ENCODE measurements at regions not wholly inside any gene's neighbourhood (a gene's known extent, or its start where the extent isn't known, plus 50 kb on each side); places are given as distances from the start of the nearest gene placed in this dataset.

DNA sequence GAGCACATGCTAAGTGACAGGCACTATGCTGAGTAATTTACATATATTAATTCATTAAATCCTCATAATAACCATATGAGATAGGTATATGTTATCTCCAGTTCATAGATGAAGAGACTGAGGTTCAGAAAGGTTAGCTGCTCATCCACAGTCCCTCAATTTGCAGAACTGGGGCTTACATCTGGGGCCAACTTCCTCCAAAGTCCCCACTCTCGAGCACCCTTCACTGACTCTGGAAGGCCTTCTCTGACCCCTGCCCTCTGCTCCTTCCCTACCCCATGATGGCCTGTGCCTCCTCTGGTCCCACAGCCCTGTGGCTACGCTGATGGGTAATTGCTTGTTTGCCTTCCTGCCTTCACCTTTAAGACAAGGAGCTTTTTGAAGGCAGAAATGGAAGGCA is 71.6 kb downstream of the C5orf15 start:
- Histone ChIP-seq H3K4me1 (ENCODE audit: control extremely low read depth in 1 of 4, control insufficient read depth in 4 of 4, insufficient read depth in 4 of 4, low read length in 3 of 4) (no peaks in the 10 kb centered on the region), H3K27ac (ENCODE audit: insufficient read depth in 1 of 2, low read depth in 1 of 2, low read length in 2 of 2, poor library complexity in 1 of 2, severe bottlenecking in 2 of 2) (no peak overlapping the region), H3K36me3 (ENCODE audit: control insufficient read depth in 4 of 4, insufficient read depth in 4 of 4, low read length in 3 of 4) (no peaks in the 10 kb centered on the region), H3K9me3 (ENCODE audit: control extremely low read depth in 1 of 5, control insufficient read depth in 4 of 5, insufficient read depth in 2 of 5, low read depth in 1 of 5, low read length in 4 of 5) (no peaks in the 10 kb centered on the region), H3K27me3 (replicated peaks in 2 of 5; ENCODE audit: control insufficient read depth in 4 of 5, insufficient read depth in 5 of 5, low read length in 4 of 5) (peaks cover 0 to 2% (median 0%) of the 10 kb centered on the region in 5 experiments), H3K4me3 (ENCODE audit: control insufficient read depth in 1 of 7, extremely low read depth in 1 of 7, insufficient read depth in 4 of 7, low read depth in 2 of 7, low read length in 6 of 7) (no peak overlapping the region)
- ChIA-PET POLR2A (no interaction called here), CTCF (no interaction called here)
- 96% methylated on average over 2 of the region's 2 CpGs for WGBS (ENCODE audit: insufficient coverage)
- DNase-seq = no peak

DNA sequence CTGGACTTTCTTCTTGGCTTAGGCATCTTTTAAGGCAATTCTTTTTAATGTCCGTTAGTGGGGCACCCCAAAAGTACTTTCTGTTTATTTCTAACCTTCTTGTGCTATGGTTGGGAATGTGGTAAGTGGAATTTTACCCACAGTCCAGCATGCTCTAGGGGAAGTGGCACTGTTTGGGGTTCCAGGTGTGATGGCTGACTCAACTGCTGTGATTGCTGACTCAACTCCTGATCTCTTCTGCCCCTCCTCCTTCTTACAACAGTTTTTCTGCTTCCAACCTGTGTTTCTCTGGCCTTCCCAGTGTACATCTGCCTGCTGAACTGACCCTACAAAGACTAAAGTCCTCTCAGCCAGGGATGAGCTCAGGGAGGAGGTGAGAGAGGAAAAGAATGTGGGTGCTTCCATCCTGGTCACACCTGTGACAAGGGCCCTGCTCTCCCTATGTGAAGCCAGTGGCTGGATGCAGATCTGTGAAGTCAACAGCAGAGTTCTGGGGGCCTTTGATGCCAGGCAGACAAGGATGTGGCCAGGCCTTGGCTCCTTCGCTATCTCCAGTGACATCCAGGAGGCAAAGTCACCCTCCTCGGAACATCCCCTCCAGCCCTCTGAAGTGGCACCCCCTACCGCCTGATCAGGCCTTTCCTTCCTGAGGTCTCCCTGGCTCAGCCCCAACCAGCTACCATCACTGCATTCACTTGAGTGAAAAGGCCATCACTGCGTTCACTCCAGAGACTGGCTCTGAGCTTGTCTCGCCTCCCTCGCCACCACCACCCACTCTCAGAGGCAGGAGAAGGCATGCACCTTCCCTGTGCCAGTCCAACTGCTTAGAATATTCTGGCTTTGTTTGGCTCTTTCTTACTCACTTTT is 72.2 kb downstream of the C5orf15 start:
- CTCF ChIA-PET = no interaction called here
- WGBS (ENCODE audit: insufficient coverage) = 100% methylated on average over 6 of the region's 7 CpGs
- H3K4me1 ChIP-seq (ENCODE audit: control extremely low read depth in 1 of 4, control insufficient read depth in 4 of 4, insufficient read depth in 4 of 4, low read length in 3 of 4) = no peaks in the 10 kb centered on the region
- no peak overlapping the region for H3K27ac ChIP-seq (ENCODE audit: insufficient read depth in 1 of 2, low read depth in 1 of 2, low read length in 2 of 2, poor library complexity in 1 of 2, severe bottlenecking in 2 of 2)
- H3K9me3 ChIP-seq (ENCODE audit: control extremely low read depth in 1 of 5, control insufficient read depth in 4 of 5, insufficient read depth in 2 of 5, low read depth in 1 of 5, low read length in 4 of 5) = no peaks in the 10 kb centered on the region
- H3K27me3 ChIP-seq (replicated peaks in 2 of 5; ENCODE audit: control insufficient read depth in 4 of 5, insufficient read depth in 5 of 5, low read length in 4 of 5) = peaks cover 0 to 2% (median 0%) of the 10 kb centered on the region in 5 experiments
- H3K4me3 ChIP-seq (ENCODE audit: control insufficient read depth in 1 of 7, extremely low read depth in 1 of 7, insufficient read depth in 4 of 7, low read depth in 2 of 7, low read length in 6 of 7) = no peak overlapping the region
- no peaks in the 10 kb centered on the region for H3K36me3 ChIP-seq (ENCODE audit: control insufficient read depth in 4 of 4, insufficient read depth in 4 of 4, low read length in 3 of 4)
- POLR2A ChIA-PET = no interaction called here
- no peak for DNase-seq

DNA sequence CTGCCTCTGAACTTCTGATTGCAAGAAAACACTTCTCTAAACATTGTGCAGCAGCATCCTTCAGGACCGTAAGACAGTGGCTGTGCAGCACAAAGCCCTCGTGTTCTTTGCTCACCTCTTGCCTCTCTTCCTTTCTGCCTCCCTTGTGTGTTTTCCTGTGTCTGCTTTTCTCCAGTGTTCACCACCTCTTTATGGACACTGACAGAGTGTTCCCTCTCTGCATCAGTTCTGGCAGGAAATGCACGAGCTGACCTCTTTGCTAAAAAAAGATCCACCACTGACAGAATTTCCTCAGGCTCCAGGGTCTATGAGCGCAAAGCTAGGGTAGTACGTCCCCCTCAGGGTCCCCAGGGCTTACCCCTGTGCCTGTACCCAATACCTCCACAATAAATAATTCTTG is 74.3 kb downstream of the C5orf15 start:
- peaks cover 0 to 4% (median 0%) of the 10 kb centered on the region in 5 experiments for H3K27me3 ChIP-seq (replicated peaks in 2 of 5; ENCODE audit: control insufficient read depth in 4 of 5, insufficient read depth in 5 of 5, low read length in 4 of 5)
- no peaks in the 10 kb centered on the region for H3K36me3 ChIP-seq (ENCODE audit: control insufficient read depth in 4 of 4, insufficient read depth in 4 of 4, low read length in 3 of 4)
- ChIA-PET POLR2A (no interaction called here), CTCF (interaction anchor here (1.5 to 2.4 kb wide), 2 partner anchors 9 to 11 kb away, joined by 3 to 7 read pairs; no protein-coding TSS in a partner anchor)
- 44% methylated on average over 3 of the region's 5 CpGs for WGBS (ENCODE audit: insufficient coverage)
- DNase-seq = no peak
- H3K27ac ChIP-seq (ENCODE audit: insufficient read depth in 1 of 2, low read depth in 1 of 2, low read length in 2 of 2, poor library complexity in 1 of 2, severe bottlenecking in 2 of 2) = no peak overlapping the region
- H3K9me3 ChIP-seq (ENCODE audit: control extremely low read depth in 1 of 5, control insufficient read depth in 4 of 5, insufficient read depth in 2 of 5, low read depth in 1 of 5, low read length in 4 of 5) = no peaks in the 10 kb centered on the region
- no peaks in the 10 kb centered on the region for H3K4me1 ChIP-seq (ENCODE audit: control extremely low read depth in 1 of 4, control insufficient read depth in 4 of 4, insufficient read depth in 4 of 4, low read length in 3 of 4)
- H3K4me3 ChIP-seq (ENCODE audit: control insufficient read depth in 1 of 7, extremely low read depth in 1 of 7, insufficient read depth in 4 of 7, low read depth in 2 of 7, low read length in 6 of 7) = no peak overlapping the region

DNA sequence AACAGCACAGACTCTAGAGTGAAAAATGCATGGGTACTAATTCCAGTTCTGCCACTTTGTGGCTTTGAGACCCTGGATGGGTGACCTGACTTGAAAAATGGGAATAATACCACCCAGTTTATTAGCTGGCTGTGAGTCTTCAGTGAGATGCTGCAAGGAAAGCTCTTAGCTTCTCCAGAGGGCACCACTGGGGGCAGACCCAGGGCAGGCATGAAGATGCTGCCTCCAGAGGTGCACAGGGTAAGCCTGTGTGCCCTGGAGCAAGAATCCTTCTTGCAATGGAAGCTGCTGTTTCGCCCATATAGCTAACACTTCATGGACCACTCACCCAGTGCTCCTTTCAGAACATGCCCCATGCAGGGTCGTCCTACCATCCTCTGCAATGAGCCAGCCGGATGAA is 75.7 kb downstream of the C5orf15 start:
- no peak for DNase-seq
- no peaks in the 10 kb centered on the region for H3K36me3 ChIP-seq (ENCODE audit: control insufficient read depth in 4 of 4, insufficient read depth in 4 of 4, low read length in 3 of 4)
- H3K9me3 ChIP-seq (ENCODE audit: control extremely low read depth in 1 of 5, control insufficient read depth in 4 of 5, insufficient read depth in 2 of 5, low read depth in 1 of 5, low read length in 4 of 5) = no peaks in the 10 kb centered on the region
- POLR2A ChIA-PET = no interaction called here
- WGBS (ENCODE audit: insufficient coverage) = 100% methylated on average over 3 of the region's 3 CpGs
- CTCF ChIA-PET = interaction anchor here (1.2 to 2.4 kb wide), 2 partner anchors 9 to 14 kb away, joined by 3 to 7 read pairs; no protein-coding TSS in a partner anchor
- peaks cover 0 to 4% (median 0%) of the 10 kb centered on the region in 5 experiments for H3K27me3 ChIP-seq (replicated peaks in 2 of 5; ENCODE audit: control insufficient read depth in 4 of 5, insufficient read depth in 5 of 5, low read length in 4 of 5)
- no peak overlapping the region for H3K4me3 ChIP-seq (ENCODE audit: control insufficient read depth in 1 of 7, extremely low read depth in 1 of 7, insufficient read depth in 4 of 7, low read depth in 2 of 7, low read length in 6 of 7)
- no peaks in the 10 kb centered on the region for H3K4me1 ChIP-seq (ENCODE audit: control extremely low read depth in 1 of 4, control insufficient read depth in 4 of 4, insufficient read depth in 4 of 4, low read length in 3 of 4)
- no peak overlapping the region for H3K27ac ChIP-seq (ENCODE audit: insufficient read depth in 1 of 2, low read depth in 1 of 2, low read length in 2 of 2, poor library complexity in 1 of 2, severe bottlenecking in 2 of 2)

DNA sequence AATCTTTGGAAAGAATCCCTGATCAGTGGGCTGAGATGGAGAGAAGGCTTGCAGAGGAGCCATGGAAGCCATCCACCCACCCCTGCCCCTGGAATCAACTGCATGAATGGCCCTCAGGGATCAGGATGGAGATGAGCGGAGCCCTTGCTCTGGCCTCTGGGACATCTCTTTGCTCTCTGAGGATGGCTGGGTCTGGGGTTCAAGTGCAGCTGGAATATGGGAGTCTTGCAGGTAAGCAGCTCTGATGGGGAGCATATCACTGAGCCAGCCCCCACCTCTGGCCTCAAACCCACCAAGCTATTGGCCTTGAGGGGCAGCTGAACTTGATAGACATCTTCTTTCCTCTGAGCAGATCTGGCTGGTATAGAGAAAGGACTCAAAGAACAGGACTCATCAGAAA is 76.1 kb downstream of the C5orf15 start:
- H3K27me3 ChIP-seq (replicated peaks in 2 of 5; ENCODE audit: control insufficient read depth in 4 of 5, insufficient read depth in 5 of 5, low read length in 4 of 5) = peaks cover 0 to 4% (median 0%) of the 10 kb centered on the region in 5 experiments
- ChIA-PET POLR2A (no interaction called here), CTCF (interaction anchor here (1.2 to 2.4 kb wide), 2 partner anchors 9 to 14 kb away, joined by 3 to 7 read pairs; no protein-coding TSS in a partner anchor)
- H3K4me1 ChIP-seq (ENCODE audit: control extremely low read depth in 1 of 4, control insufficient read depth in 4 of 4, insufficient read depth in 4 of 4, low read length in 3 of 4) = no peaks in the 10 kb centered on the region
- no peak overlapping the region for H3K27ac ChIP-seq (ENCODE audit: insufficient read depth in 1 of 2, low read depth in 1 of 2, low read length in 2 of 2, poor library complexity in 1 of 2, severe bottlenecking in 2 of 2)
- no peak overlapping the region for H3K4me3 ChIP-seq (ENCODE audit: control insufficient read depth in 1 of 7, extremely low read depth in 1 of 7, insufficient read depth in 4 of 7, low read depth in 2 of 7, low read length in 6 of 7)
- H3K9me3 ChIP-seq (ENCODE audit: control extremely low read depth in 1 of 5, control insufficient read depth in 4 of 5, insufficient read depth in 2 of 5, low read depth in 1 of 5, low read length in 4 of 5) = no peaks in the 10 kb centered on the region
- H3K36me3 ChIP-seq (ENCODE audit: control insufficient read depth in 4 of 4, insufficient read depth in 4 of 4, low read length in 3 of 4) = no peaks in the 10 kb centered on the region
- no peak for DNase-seq
- no CpG with 5 or more reads among the region's 1 CpG for WGBS (ENCODE audit: insufficient coverage)

DNA sequence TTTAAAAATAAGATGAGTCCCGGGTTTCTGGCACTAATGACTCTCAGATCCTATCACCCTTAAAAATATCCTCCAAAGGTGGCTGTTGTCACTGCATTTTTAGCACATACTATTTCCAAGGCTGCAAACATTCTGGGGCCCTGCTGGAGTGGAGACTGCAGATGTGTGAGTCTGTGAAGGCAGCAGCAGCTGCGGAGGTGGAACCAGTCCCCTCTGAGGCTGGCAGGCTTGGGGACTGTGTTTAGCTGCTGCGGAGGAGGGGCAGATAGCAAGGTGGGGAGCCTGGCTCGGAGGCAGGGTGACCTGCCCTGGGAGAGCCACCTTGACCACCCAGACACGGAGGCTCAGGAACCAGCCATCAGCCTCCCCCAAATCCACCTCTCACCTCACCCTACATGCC is 77.0 kb downstream of the C5orf15 start:
- ChIA-PET CTCF (interaction anchor here (1.3 kb wide), 1 partner anchor 13 kb away, joined by 5 read pairs; no protein-coding TSS in a partner anchor), POLR2A (no interaction called here)
- no peak overlapping the region for H3K27ac ChIP-seq (ENCODE audit: insufficient read depth in 1 of 2, low read depth in 1 of 2, low read length in 2 of 2, poor library complexity in 1 of 2, severe bottlenecking in 2 of 2)
- H3K36me3 ChIP-seq (ENCODE audit: control insufficient read depth in 4 of 4, insufficient read depth in 4 of 4, low read length in 3 of 4) = no peaks in the 10 kb centered on the region
- peaks cover 0 to 4% (median 0%) of the 10 kb centered on the region in 5 experiments for H3K27me3 ChIP-seq (replicated peaks in 2 of 5; ENCODE audit: control insufficient read depth in 4 of 5, insufficient read depth in 5 of 5, low read length in 4 of 5)
- no peak for DNase-seq
- no peaks in the 10 kb centered on the region for H3K4me1 ChIP-seq (ENCODE audit: control extremely low read depth in 1 of 4, control insufficient read depth in 4 of 4, insufficient read depth in 4 of 4, low read length in 3 of 4)
- WGBS (ENCODE audit: insufficient coverage) = 88% methylated on average over 3 of the region's 5 CpGs
- no peaks in the 10 kb centered on the region for H3K9me3 ChIP-seq (ENCODE audit: control extremely low read depth in 1 of 5, control insufficient read depth in 4 of 5, insufficient read depth in 2 of 5, low read depth in 1 of 5, low read length in 4 of 5)
- no peak overlapping the region for H3K4me3 ChIP-seq (ENCODE audit: control insufficient read depth in 1 of 7, extremely low read depth in 1 of 7, insufficient read depth in 4 of 7, low read depth in 2 of 7, low read length in 6 of 7)

DNA sequence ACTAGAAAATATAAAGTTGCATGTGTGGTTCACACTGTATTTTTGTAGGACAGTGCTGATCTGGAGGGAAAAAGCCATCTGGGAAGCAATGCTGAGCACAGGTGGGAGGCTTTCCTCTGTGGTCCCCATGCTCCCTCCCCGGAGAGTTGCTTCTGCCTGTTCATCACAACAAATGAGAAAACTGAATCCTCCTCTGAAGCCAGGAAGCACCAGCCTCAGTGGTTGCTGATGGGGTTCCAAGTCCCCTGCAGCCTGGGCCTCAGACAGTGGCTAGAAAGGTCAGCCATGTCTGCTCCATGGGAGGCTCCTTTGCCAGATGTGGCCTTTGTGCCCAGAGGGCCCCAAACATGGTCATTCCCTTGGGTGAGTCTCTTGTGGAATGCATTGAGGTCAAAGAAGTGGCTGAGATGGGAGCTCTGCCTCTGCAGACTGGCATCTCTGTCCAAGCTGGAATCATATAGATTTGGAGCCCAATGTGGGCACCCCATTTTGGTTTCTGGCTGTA is 77.6 kb downstream of the C5orf15 start:
- DNase-seq = no peak
- WGBS (ENCODE audit: insufficient coverage) = 88% methylated on average over 1 of the region's 1 CpG
- Histone ChIP-seq H3K36me3 (ENCODE audit: control insufficient read depth in 4 of 4, insufficient read depth in 4 of 4, low read length in 3 of 4) (no peaks in the 10 kb centered on the region), H3K9me3 (ENCODE audit: control extremely low read depth in 1 of 5, control insufficient read depth in 4 of 5, insufficient read depth in 2 of 5, low read depth in 1 of 5, low read length in 4 of 5) (no peaks in the 10 kb centered on the region), H3K27me3 (replicated peaks in 2 of 5; ENCODE audit: control insufficient read depth in 4 of 5, insufficient read depth in 5 of 5, low read length in 4 of 5) (peaks cover 0 to 4% (median 0%) of the 10 kb centered on the region in 5 experiments), H3K4me3 (ENCODE audit: control insufficient read depth in 1 of 7, extremely low read depth in 1 of 7, insufficient read depth in 4 of 7, low read depth in 2 of 7, low read length in 6 of 7) (no peak overlapping the region), H3K27ac (ENCODE audit: insufficient read depth in 1 of 2, low read depth in 1 of 2, low read length in 2 of 2, poor library complexity in 1 of 2, severe bottlenecking in 2 of 2) (no peak overlapping the region), H3K4me1 (ENCODE audit: control extremely low read depth in 1 of 4, control insufficient read depth in 4 of 4, insufficient read depth in 4 of 4, low read length in 3 of 4) (no peaks in the 10 kb centered on the region)
- ChIA-PET CTCF (interaction anchor here (1.3 kb wide), 1 partner anchor 13 kb away, joined by 5 read pairs; no protein-coding TSS in a partner anchor), POLR2A (no interaction called here)

Data from common myeloid progenitor, CD34-positive (primary cell).